ENCODE measurements at regions not wholly inside any gene's neighbourhood (a gene's known extent, or its start where the extent isn't known, plus 50 kb on each side); places are given as distances from the start of the nearest gene placed in this dataset.

- no peak overlapping the region for H3K27ac ChIP-seq
- H3K9me3 ChIP-seq, result no peaks in the 10 kb centered on the region
- no peaks in the 10 kb centered on the region for H3K27me3 ChIP-seq (replicated peaks; ENCODE audit: insufficient read depth)
- H3K4me1 ChIP-seq (ENCODE audit: control insufficient read depth in 1 of 2, low read depth in 2 of 2), result no peaks in the 10 kb centered on the region
- DNase-seq (ENCODE audit: low spot score) (no peak), ATAC-seq (ENCODE audit: insufficient number of reproducible peaks, low FRiP score, low read depth) (no peak)
- TF ChIP-seq, protein P1, sequence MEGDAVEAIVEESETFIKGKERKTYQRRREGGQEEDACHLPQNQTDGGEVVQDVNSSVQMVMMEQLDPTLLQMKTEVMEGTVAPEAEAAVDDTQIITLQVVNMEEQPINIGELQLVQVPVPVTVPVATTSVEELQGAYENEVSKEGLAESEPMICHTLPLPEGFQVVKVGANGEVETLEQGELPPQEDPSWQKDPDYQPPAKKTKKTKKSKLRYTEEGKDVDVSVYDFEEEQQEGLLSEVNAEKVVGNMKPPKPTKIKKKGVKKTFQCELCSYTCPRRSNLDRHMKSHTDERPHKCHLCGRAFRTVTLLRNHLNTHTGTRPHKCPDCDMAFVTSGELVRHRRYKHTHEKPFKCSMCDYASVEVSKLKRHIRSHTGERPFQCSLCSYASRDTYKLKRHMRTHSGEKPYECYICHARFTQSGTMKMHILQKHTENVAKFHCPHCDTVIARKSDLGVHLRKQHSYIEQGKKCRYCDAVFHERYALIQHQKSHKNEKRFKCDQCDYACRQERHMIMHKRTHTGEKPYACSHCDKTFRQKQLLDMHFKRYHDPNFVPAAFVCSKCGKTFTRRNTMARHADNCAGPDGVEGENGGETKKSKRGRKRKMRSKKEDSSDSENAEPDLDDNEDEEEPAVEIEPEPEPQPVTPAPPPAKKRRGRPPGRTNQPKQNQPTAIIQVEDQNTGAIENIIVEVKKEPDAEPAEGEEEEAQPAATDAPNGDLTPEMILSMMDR (IDR thresholded peaks at IDR 0.05), result no peak
- H3K36me3 ChIP-seq, result no peaks in the 10 kb centered on the region
- H3K4me3 ChIP-seq, result no peak overlapping the region
Measured at GRCh38 chr22:48238966-48239365, 1476.5 kb downstream of the TBC1D22A start.

- Histone ChIP-seq H3K36me3 (no peaks in the 10 kb centered on the region), H3K27ac (no peak overlapping the region), H3K27me3 (replicated peaks; ENCODE audit: insufficient read depth) (no peaks in the 10 kb centered on the region), H3K9me3 (no peaks in the 10 kb centered on the region), H3K4me1 (ENCODE audit: control insufficient read depth in 1 of 2, low read depth in 2 of 2) (no peaks in the 10 kb centered on the region), H3K4me3 (no peak overlapping the region)
- DNase-seq (ENCODE audit: low spot score) (no peak), ATAC-seq (ENCODE audit: insufficient number of reproducible peaks, low FRiP score, low read depth) (no peak)
- TF ChIP-seq, protein P1 (IDR thresholded peaks at IDR 0.05), result no peak
Measured at GRCh38 chr22:48238284-48238915, 1476.0 kb downstream of the TBC1D22A start.

GRCh38 chr22:48237466-48238283 lies 1475.2 kb downstream of the TBC1D22A start:
- no peak for DNase-seq (ENCODE audit: low spot score)
- no peaks in the 10 kb centered on the region for H3K36me3 ChIP-seq
- no peaks in the 10 kb centered on the region for H3K27me3 ChIP-seq (replicated peaks; ENCODE audit: insufficient read depth)
- no peak overlapping the region for H3K27ac ChIP-seq
- H3K4me1 ChIP-seq (ENCODE audit: control insufficient read depth in 1 of 2, low read depth in 2 of 2), result no peaks in the 10 kb centered on the region
- H3K4me3 ChIP-seq, result no peak overlapping the region
- TF ChIP-seq, protein P1 (IDR thresholded peaks at IDR 0.05), result no peak
- H3K9me3 ChIP-seq, result no peaks in the 10 kb centered on the region
- no peak for ATAC-seq (ENCODE audit: insufficient number of reproducible peaks, low FRiP score, low read depth)

- TF ChIP-seq, protein P1 (IDR thresholded peaks at IDR 0.05), result no peak
- no peaks in the 10 kb centered on the region for H3K4me1 ChIP-seq (ENCODE audit: control insufficient read depth in 1 of 2, low read depth in 2 of 2)
- H3K9me3 ChIP-seq, result no peaks in the 10 kb centered on the region
- H3K27ac ChIP-seq, result no peak overlapping the region
- DNase-seq (ENCODE audit: low spot score), result no peak
- no peaks in the 10 kb centered on the region for H3K36me3 ChIP-seq
- no peak overlapping the region for H3K4me3 ChIP-seq
- H3K27me3 ChIP-seq (replicated peaks; ENCODE audit: insufficient read depth), result no peaks in the 10 kb centered on the region
- no peak for ATAC-seq (ENCODE audit: insufficient number of reproducible peaks, low FRiP score, low read depth)
Measured at GRCh38 chr22:48236261-48236660, 1473.8 kb downstream of the TBC1D22A start.

GRCh38 chr22:48235744-48236143 lies 1473.3 kb downstream of the TBC1D22A start:
- TF ChIP-seq, protein P1 (IDR thresholded peaks at IDR 0.05), result no peak
- no peaks in the 10 kb centered on the region for H3K4me1 ChIP-seq (ENCODE audit: control insufficient read depth in 1 of 2, low read depth in 2 of 2)
- H3K27me3 ChIP-seq (replicated peaks; ENCODE audit: insufficient read depth), result no peaks in the 10 kb centered on the region
- H3K9me3 ChIP-seq, result no peaks in the 10 kb centered on the region
- no peak overlapping the region for H3K4me3 ChIP-seq
- H3K27ac ChIP-seq, result no peak overlapping the region
- ATAC-seq (ENCODE audit: insufficient number of reproducible peaks, low FRiP score, low read depth) (no peak), DNase-seq (ENCODE audit: low spot score) (no peak)
- no peaks in the 10 kb centered on the region for H3K36me3 ChIP-seq
